Panc1 (cell line): ENCODE measurements at regions not wholly inside any gene's neighbourhood (a gene's known extent, or its start where the extent isn't known, plus 50 kb on each side); places are given as distances from the start of the nearest gene placed in this dataset.

ENCODE experiments used
- POLR2AphosphoS5 ChIP-seq: IDR thresholded peaks from 2 replicates; pipeline ENCODE4 v1.6.1; 2012; ENCODE audit warnings: mild to moderate bottlenecking, low read depth, low read length, moderate library complexity
- SIN3A ChIP-seq: IDR thresholded peaks from 2 replicates; pipeline ENCODE4 v1.6.1; 2012; ENCODE audit warnings: low read depth, mild to moderate bottlenecking, low read length, moderate library complexity, borderline replicate concordance; ENCODE audit not compliant: insufficient read depth
- TF ChIP-seq, protein P1 (sequence below): fragments of 450-650 bp; IDR thresholded peaks from 2 replicates; pipeline ENCODE4 v1.5.1; 2017; ENCODE audit warnings: mild to moderate bottlenecking

DNA sequence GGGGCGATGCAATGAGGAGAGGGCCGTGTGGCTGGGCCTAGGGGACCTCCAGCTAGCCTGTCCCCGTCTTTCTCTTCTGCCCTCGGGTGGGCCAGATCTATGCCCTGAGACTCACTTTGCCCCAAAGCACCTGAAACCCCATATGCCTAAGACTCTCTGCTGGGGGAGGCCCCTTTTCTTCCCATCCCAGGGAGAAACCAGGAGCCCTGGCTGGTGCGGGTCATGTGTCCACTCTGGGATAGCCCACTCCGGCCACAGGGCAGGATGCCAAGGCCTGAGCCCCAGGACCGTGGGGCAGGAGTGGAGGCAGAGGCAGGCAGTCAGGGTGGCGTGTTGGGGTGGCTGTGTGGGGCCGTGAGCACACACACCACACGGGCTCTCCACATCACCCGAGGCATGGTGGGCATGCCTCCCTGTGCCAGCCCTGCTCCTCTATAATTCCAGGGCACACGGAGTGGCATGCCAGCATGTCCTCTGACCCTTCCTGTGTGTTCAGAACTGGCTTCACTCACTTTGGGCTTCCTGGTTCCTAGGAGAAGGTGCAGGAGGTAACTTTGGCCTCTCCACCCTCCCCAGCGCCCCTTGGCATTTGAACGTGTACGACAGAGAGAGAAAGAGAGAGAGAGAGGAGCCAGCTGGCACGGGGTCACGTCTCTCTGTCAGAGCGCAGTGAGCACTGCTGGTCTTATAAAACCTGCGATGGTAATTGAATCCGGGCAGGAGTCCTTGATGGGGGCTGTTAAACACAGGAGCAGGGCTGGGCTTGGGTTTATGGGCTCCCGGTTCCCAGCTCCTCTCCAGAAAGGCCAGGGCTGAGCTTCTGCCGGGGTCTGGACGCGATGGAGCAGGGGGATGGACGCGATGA, 144.2 kb downstream of the KIF26A start:
- TF ChIP-seq, protein P1, sequence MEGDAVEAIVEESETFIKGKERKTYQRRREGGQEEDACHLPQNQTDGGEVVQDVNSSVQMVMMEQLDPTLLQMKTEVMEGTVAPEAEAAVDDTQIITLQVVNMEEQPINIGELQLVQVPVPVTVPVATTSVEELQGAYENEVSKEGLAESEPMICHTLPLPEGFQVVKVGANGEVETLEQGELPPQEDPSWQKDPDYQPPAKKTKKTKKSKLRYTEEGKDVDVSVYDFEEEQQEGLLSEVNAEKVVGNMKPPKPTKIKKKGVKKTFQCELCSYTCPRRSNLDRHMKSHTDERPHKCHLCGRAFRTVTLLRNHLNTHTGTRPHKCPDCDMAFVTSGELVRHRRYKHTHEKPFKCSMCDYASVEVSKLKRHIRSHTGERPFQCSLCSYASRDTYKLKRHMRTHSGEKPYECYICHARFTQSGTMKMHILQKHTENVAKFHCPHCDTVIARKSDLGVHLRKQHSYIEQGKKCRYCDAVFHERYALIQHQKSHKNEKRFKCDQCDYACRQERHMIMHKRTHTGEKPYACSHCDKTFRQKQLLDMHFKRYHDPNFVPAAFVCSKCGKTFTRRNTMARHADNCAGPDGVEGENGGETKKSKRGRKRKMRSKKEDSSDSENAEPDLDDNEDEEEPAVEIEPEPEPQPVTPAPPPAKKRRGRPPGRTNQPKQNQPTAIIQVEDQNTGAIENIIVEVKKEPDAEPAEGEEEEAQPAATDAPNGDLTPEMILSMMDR, result no peak
- TF ChIP-seq SIN3A (no peak), POLR2AphosphoS5 (no peak)
